Neural progenitor cell (in vitro differentiated cells): ENCODE measurements at regions not wholly inside any gene's neighbourhood (a gene's known extent, or its start where the extent isn't known, plus 50 kb on each side); places are given as distances from the start of the nearest gene placed in this dataset.

Experiments
- DNase-seq: peaks from one replicate; pipeline ENCODE4 v3.0.0-alpha.2; 2016; ENCODE audit warnings: low spot score
- H2AFZ ChIP-seq: fragments of 200-600 bp; sonication (generic); replicated peaks from 2 replicates; pipeline ENCODE4 v1.6.1; 2016; ENCODE audit warnings: antibody characterized with exemption
- H3F3A ChIP-seq: fragments of 200-600 bp; sonication (generic); 2 replicates; pipeline ENCODE4 v1.6.1; 2016; ENCODE audit warnings: antibody characterized with exemption, low read depth
- H3K27ac ChIP-seq: fragments of 200-600 bp; sonication (generic); 2 replicates; pipeline ENCODE4 v1.5.1; 2016; ENCODE audit warnings: mild to moderate bottlenecking
- H3K27me3 ChIP-seq: fragments of 200-600 bp; sonication (generic); 2 replicates; pipeline ENCODE4 v1.6.1; 2016; ENCODE audit warnings: mild to moderate bottlenecking, moderate library complexity
- H3K36me3 ChIP-seq: fragments of 200-600 bp; sonication (generic); 2 replicates; pipeline ENCODE4 v1.5.1; 2016
- H3K4me1 ChIP-seq: fragments of 200-600 bp; sonication (generic); 2 replicates; pipeline ENCODE4 v1.6.1; 2016; ENCODE audit warnings: mixed run types
- H3K4me2 ChIP-seq: fragments of 200-600 bp; sonication (generic); 2 replicates; pipeline ENCODE4 v1.6.1; 2016
- H3K4me3 ChIP-seq: fragments of 200-600 bp; sonication (generic); 2 replicates; pipeline ENCODE4 v1.5.1; 2016
- H3K79me2 ChIP-seq: fragments of 200-600 bp; sonication (generic); 2 replicates; pipeline ENCODE4 v1.6.1; 2016; ENCODE audit warnings: low read depth
- H3K9ac ChIP-seq: fragments of 200-600 bp; sonication (generic); 2 replicates; pipeline ENCODE4 v1.6.1; 2016
- H3K9me3 ChIP-seq: fragments of 200-600 bp; sonication (generic); 2 replicates; pipeline ENCODE4 v1.5.1; 2016; ENCODE audit warnings: low read depth
- H4K20me1 ChIP-seq: fragments of 200-600 bp; sonication (generic); 2 replicates; pipeline ENCODE4 v1.6.1; 2016; ENCODE audit warnings: low read depth
- H3K27ac Mint-ChIP-seq: 3 replicates; pipeline ENCODE4 v1.8.0; 2021; ENCODE audit warnings: mixed read lengths
- H3K27me3 Mint-ChIP-seq: 2 replicates; pipeline ENCODE4 v1.8.0; 2022; ENCODE audit warnings: low read depth, mild to moderate bottlenecking, inconsistent platforms, moderate library complexity, mixed read lengths; ENCODE audit not compliant: insufficient read depth
- H3K36me3 Mint-ChIP-seq: 3 replicates; pipeline ENCODE4 v1.8.0; 2021; ENCODE audit warnings: mixed read lengths
- H3K4me1 Mint-ChIP-seq: 3 replicates; pipeline ENCODE4 v1.8.0; 2021; ENCODE audit warnings: mixed read lengths
- H3K4me3 Mint-ChIP-seq: 3 replicates; pipeline ENCODE4 v1.8.0; 2021; ENCODE audit warnings: mild to moderate bottlenecking, moderate library complexity, mixed read lengths
- H3K9me3 Mint-ChIP-seq: 3 replicates; pipeline ENCODE4 v1.8.0; 2020; ENCODE audit warnings: mixed read lengths
- EZH2 ChIP-seq: fragments of 200-600 bp; sonication (generic); IDR thresholded peaks from 2 replicates; pipeline ENCODE4 v1.6.1; 2017; ENCODE audit warnings: antibody characterized with exemption, mild to moderate bottlenecking, moderate library complexity
- EZH2phosphoT487 ChIP-seq: fragments of 200-600 bp; sonication (generic); IDR thresholded peaks from 2 replicates; pipeline ENCODE4 v1.6.1; 2017; ENCODE audit warnings: antibody characterized with exemption
- TF ChIP-seq, protein P1 (sequence below): fragments of 200-600 bp; sonication (generic); IDR thresholded peaks from 2 replicates; pipeline ENCODE4 v1.5.1; 2017; ENCODE audit warnings: antibody characterized with exemption, mild to moderate bottlenecking

DNA sequence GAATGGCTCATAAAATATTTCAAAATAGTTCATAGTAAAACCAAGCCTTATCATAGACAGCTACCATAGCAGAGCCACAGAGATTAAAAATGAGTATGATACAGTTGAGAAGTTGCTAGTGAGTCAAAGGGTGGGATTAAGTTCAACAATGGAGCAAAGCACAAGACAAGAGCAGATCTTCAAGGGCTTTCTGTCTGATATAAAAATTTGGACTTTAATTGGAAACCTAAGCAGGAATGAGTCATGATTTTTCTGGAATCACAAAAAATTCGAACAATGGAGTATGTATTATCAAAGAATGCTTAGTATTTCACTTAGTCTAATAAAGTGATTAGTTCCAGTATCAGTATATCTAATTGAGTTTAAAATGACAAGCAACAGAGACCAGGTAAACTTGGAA is 487.3 kb upstream of the NETO1 start:
- Mint-ChIP-seq H3K27ac (no peak overlapping the region), H3K27me3 (peaks cover 2% of the 10 kb centered on the region), H3K4me3 (no peak overlapping the region), H3K9me3 (no peaks in the 10 kb centered on the region), H3K36me3 (no peaks in the 10 kb centered on the region), H3K4me1 (peaks cover 3% of the 10 kb centered on the region)
- no peaks in the 10 kb centered on the region for H3K9me3 ChIP-seq
- no peaks in the 10 kb centered on the region for H3K36me3 ChIP-seq
- no peaks in the 10 kb centered on the region for H3K79me2 ChIP-seq
- H3K9ac ChIP-seq: no peak overlapping the region
- no peak overlapping the region for H3K4me3 ChIP-seq
- H3K27me3 ChIP-seq: no peaks in the 10 kb centered on the region
- no peaks in the 10 kb centered on the region for H4K20me1 ChIP-seq
- H3K4me2 ChIP-seq: no peak overlapping the region
- H3F3A ChIP-seq: no peaks in the 10 kb centered on the region
- no peak overlapping the region for H3K27ac ChIP-seq
- peaks cover 10% of the 10 kb centered on the region for H3K4me1 ChIP-seq
- TF ChIP-seq EZH2phosphoT487: no peak
- TF ChIP-seq EZH2: no peak
- TF ChIP-seq, protein P1, sequence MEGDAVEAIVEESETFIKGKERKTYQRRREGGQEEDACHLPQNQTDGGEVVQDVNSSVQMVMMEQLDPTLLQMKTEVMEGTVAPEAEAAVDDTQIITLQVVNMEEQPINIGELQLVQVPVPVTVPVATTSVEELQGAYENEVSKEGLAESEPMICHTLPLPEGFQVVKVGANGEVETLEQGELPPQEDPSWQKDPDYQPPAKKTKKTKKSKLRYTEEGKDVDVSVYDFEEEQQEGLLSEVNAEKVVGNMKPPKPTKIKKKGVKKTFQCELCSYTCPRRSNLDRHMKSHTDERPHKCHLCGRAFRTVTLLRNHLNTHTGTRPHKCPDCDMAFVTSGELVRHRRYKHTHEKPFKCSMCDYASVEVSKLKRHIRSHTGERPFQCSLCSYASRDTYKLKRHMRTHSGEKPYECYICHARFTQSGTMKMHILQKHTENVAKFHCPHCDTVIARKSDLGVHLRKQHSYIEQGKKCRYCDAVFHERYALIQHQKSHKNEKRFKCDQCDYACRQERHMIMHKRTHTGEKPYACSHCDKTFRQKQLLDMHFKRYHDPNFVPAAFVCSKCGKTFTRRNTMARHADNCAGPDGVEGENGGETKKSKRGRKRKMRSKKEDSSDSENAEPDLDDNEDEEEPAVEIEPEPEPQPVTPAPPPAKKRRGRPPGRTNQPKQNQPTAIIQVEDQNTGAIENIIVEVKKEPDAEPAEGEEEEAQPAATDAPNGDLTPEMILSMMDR: no peak
- DNase-seq: no peak
- no peak overlapping the region for H2AFZ ChIP-seq

DNA sequence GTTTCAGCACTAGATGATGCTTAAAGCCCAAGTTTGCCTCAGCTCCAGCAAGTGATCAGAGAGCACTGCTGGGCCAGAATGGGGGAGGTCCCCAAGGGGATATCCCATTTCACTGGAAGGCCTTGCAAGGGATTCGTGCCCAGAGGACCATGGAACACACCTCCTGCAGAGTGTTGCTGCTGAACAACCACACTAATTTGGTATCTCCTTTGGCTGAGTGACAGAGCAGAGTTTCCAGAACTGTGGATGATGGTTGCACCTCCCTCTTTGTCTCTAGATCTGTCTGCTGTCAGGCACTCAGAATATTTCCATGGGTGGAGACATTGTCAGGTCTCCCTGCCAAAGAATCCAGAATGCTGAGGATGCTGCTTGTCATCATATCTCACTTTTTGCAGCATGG is 484.8 kb upstream of the NETO1 start:
- Histone ChIP-seq H3K9me3 (no peaks in the 10 kb centered on the region), H3K79me2 (no peaks in the 10 kb centered on the region), H3K9ac (no peak overlapping the region), H3K27me3 (no peaks in the 10 kb centered on the region), H3K36me3 (no peaks in the 10 kb centered on the region), H2AFZ (no peak overlapping the region), H3K4me2 (no peak overlapping the region), H3F3A (no peaks in the 10 kb centered on the region), H3K27ac (no peak overlapping the region), H4K20me1 (no peaks in the 10 kb centered on the region), H3K4me3 (no peak overlapping the region), H3K4me1 (peaks cover 10% of the 10 kb centered on the region)
- Mint-ChIP-seq H3K4me1 (peaks cover 3% of the 10 kb centered on the region), H3K36me3 (no peaks in the 10 kb centered on the region), H3K9me3 (no peaks in the 10 kb centered on the region), H3K27me3 (peaks cover 2% of the 10 kb centered on the region), H3K4me3 (no peak overlapping the region), H3K27ac (no peak overlapping the region)
- no peak for DNase-seq
- TF ChIP-seq, protein P1: no peak
- TF ChIP-seq EZH2phosphoT487 (no peak), EZH2 (no peak)

DNA sequence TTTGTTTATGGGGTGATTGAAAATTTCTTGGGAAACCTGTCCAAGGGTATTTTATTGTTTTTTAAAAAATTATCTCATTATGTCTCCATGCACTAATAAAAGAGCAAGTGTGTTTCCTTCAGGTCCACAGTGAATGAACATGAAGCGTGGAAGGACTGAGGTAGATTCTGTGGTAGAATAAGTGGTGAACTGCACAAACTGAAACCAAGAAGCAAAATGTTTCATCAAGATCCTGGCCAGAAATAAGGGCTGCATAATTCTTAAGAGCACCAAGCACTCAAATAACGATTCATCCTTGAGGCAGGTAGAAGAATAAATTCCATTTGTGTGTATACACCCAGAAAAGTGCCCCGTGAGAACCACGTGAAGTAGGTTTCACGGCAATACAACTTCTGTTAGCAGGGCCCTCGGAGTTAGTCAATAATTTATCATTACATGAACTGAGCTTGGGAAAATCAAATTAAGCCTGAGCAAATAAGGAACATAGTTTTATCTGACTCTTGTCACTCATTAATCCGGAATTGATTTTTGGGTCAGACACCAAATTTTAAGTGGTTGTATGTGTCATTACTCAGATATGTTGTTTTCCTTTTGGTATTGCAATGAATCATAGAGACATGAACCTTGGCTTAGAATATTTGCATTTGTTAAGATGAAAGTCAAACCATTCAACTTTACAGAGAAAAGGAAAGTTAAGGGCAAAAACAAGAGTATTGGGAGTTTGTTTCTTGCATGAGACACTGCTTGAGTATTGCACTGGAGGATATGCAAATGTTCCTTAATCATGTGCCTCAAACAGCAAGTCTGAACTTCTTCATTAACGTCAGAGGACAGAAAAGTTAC is 472.6 kb upstream of the NETO1 start:
- no peak for DNase-seq
- Histone ChIP-seq H3K4me3 (no peak overlapping the region), H2AFZ (no peak overlapping the region), H3K36me3 (no peaks in the 10 kb centered on the region), H3K9ac (no peak overlapping the region), H3K27me3 (no peaks in the 10 kb centered on the region), H3K4me2 (no peak overlapping the region), H3K27ac (no peak overlapping the region), H3K4me1 (no peaks in the 10 kb centered on the region), H3F3A (no peaks in the 10 kb centered on the region), H4K20me1 (no peaks in the 10 kb centered on the region), H3K9me3 (no peaks in the 10 kb centered on the region), H3K79me2 (no peaks in the 10 kb centered on the region)
- H3K27ac Mint-ChIP-seq: no peak overlapping the region
- H3K36me3 Mint-ChIP-seq: no peaks in the 10 kb centered on the region
- no peak overlapping the region for H3K4me3 Mint-ChIP-seq
- TF ChIP-seq, protein P1: no peak
- TF ChIP-seq EZH2phosphoT487 (no peak), EZH2 (no peak)
- peaks cover 2% of the 10 kb centered on the region for H3K27me3 Mint-ChIP-seq
- no peaks in the 10 kb centered on the region for H3K9me3 Mint-ChIP-seq
- no peaks in the 10 kb centered on the region for H3K4me1 Mint-ChIP-seq
